ENCODE measurements at regions not wholly inside any gene's neighbourhood (a gene's known extent, or its start where the extent isn't known, plus 50 kb on each side); places are given as distances from the start of the nearest gene placed in this dataset.

- intact Hi-C loops (cut with DNase I): no loop called here
- no peaks in the 10 kb centered on the region for H3K9me3 ChIP-seq
- no peak overlapping the region for H3K4me3 ChIP-seq
- H3K27ac ChIP-seq: no peak overlapping the region
- TF ChIP-seq CTCF (IDR thresholded peaks at IDR 0.05): no peak
- no peak for TF ChIP-seq POLR2A (IDR thresholded peaks at IDR 0.05)
- DNase-seq: no peak
- no peaks in the 10 kb centered on the region for H3K36me3 ChIP-seq
- H3K4me1 ChIP-seq: no peaks in the 10 kb centered on the region
- H3K27me3 ChIP-seq: no peaks in the 10 kb centered on the region
- no peak for ATAC-seq
- WGBS (ENCODE audit: insufficient coverage, low coverage, low lambda C conversion rate, missing lambda C conversion rate): 75% methylated on average over 5 of the region's 7 CpGs
Observed at GRCh38 chr14:87351007-87351406, 642.0 kb downstream of the GALC start.

GRCh38 chr14:87349921-87350320 lies 643.1 kb downstream of the GALC start:
- intact Hi-C loops (cut with DNase I): no loop called here
- no peaks in the 10 kb centered on the region for H3K4me1 ChIP-seq
- DNase-seq: no peak
- H3K9me3 ChIP-seq: no peaks in the 10 kb centered on the region
- no peak for ATAC-seq
- TF ChIP-seq CTCF (IDR thresholded peaks at IDR 0.05) (no peak), POLR2A (IDR thresholded peaks at IDR 0.05) (no peak)
- no peaks in the 10 kb centered on the region for H3K36me3 ChIP-seq
- H3K27ac ChIP-seq: no peak overlapping the region
- H3K4me3 ChIP-seq: no peak overlapping the region
- no peaks in the 10 kb centered on the region for H3K27me3 ChIP-seq
- 67% methylated on average over 3 of the region's 3 CpGs for WGBS (ENCODE audit: insufficient coverage, low coverage, low lambda C conversion rate, missing lambda C conversion rate)

- Histone ChIP-seq H3K36me3 (no peaks in the 10 kb centered on the region), H3K27ac (no peak overlapping the region), H3K9me3 (no peaks in the 10 kb centered on the region), H3K4me3 (no peak overlapping the region), H3K4me1 (no peaks in the 10 kb centered on the region), H3K27me3 (no peaks in the 10 kb centered on the region)
- WGBS (ENCODE audit: insufficient coverage, low coverage, low lambda C conversion rate, missing lambda C conversion rate): 75% methylated on average over 3 of the region's 3 CpGs
- intact Hi-C loops (cut with DNase I): no loop called here
- no peak for TF ChIP-seq POLR2A (IDR thresholded peaks at IDR 0.05)
- no peak for TF ChIP-seq CTCF (IDR thresholded peaks at IDR 0.05)
- ATAC-seq (no peak), DNase-seq (no peak)
Observed at GRCh38 chr14:87343652-87344051, 649.3 kb downstream of the GALC start.

GRCh38 chr14:87334997-87335685 lies 657.8 kb downstream of the GALC start:
- Histone ChIP-seq H3K27ac (no peak overlapping the region), H3K4me3 (no peak overlapping the region), H3K27me3 (no peaks in the 10 kb centered on the region), H3K9me3 (no peaks in the 10 kb centered on the region), H3K36me3 (no peaks in the 10 kb centered on the region), H3K4me1 (no peaks in the 10 kb centered on the region)
- DNase-seq (no peak), ATAC-seq (no peak)
- intact Hi-C loops (cut with DNase I): no loop called here
- WGBS (ENCODE audit: insufficient coverage, low coverage, low lambda C conversion rate, missing lambda C conversion rate): 60% methylated on average over 2 of the region's 2 CpGs
- TF ChIP-seq POLR2A (IDR thresholded peaks at IDR 0.05) (no peak), CTCF (IDR thresholded peaks at IDR 0.05) (no peak)

- DNase-seq: no peak
- TF ChIP-seq CTCF (IDR thresholded peaks at IDR 0.05) (no peak), POLR2A (IDR thresholded peaks at IDR 0.05) (no peak)
- Histone ChIP-seq H3K9me3 (no peaks in the 10 kb centered on the region), H3K36me3 (no peaks in the 10 kb centered on the region), H3K4me1 (no peaks in the 10 kb centered on the region), H3K4me3 (no peak overlapping the region), H3K27me3 (no peaks in the 10 kb centered on the region), H3K27ac (no peak overlapping the region)
- 32% methylated on average over 2 of the region's 2 CpGs for WGBS (ENCODE audit: insufficient coverage, low coverage, low lambda C conversion rate, missing lambda C conversion rate)
- ATAC-seq: no peak
- intact Hi-C loops (cut with DNase I): no loop called here
Observed at GRCh38 chr14:87331991-87332390, 661.0 kb downstream of the GALC start.

Measured in right lobe of liver (tissue), 6 donors.